Fibroblast of pulmonary artery (primary cell): ENCODE measurements at regions not wholly inside any gene's neighbourhood (a gene's known extent, or its start where the extent isn't known, plus 50 kb on each side); places are given as distances from the start of the nearest gene placed in this dataset.

Experiments used
- DNase-seq: peaks from one replicate; pipeline ENCODE4 v3.0.0-alpha.2; 2010; ENCODE audit warnings: low read depth
- H3K4me3 ChIP-seq: replicated peaks from 2 replicates; pipeline ENCODE4 v1.5.1; 2011; ENCODE audit warnings: low read depth, mild to moderate bottlenecking, control low read depth, low read length, moderate library complexity
- TF ChIP-seq, protein P1 (sequence below): IDR thresholded peaks from 2 replicates; pipeline ENCODE4 v1.5.1; 2011; ENCODE audit warnings: mild to moderate bottlenecking, control low read depth, low read length, inconsistent platforms; ENCODE audit errors: missing control alignments

- TF ChIP-seq, protein P1, sequence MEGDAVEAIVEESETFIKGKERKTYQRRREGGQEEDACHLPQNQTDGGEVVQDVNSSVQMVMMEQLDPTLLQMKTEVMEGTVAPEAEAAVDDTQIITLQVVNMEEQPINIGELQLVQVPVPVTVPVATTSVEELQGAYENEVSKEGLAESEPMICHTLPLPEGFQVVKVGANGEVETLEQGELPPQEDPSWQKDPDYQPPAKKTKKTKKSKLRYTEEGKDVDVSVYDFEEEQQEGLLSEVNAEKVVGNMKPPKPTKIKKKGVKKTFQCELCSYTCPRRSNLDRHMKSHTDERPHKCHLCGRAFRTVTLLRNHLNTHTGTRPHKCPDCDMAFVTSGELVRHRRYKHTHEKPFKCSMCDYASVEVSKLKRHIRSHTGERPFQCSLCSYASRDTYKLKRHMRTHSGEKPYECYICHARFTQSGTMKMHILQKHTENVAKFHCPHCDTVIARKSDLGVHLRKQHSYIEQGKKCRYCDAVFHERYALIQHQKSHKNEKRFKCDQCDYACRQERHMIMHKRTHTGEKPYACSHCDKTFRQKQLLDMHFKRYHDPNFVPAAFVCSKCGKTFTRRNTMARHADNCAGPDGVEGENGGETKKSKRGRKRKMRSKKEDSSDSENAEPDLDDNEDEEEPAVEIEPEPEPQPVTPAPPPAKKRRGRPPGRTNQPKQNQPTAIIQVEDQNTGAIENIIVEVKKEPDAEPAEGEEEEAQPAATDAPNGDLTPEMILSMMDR = no peak
- no peak for DNase-seq
- H3K4me3 ChIP-seq = no peak overlapping the region
Observed at GRCh38 chr19:28907534-28907933, 305.4 kb downstream of the UQCRFS1 start.

DNA sequence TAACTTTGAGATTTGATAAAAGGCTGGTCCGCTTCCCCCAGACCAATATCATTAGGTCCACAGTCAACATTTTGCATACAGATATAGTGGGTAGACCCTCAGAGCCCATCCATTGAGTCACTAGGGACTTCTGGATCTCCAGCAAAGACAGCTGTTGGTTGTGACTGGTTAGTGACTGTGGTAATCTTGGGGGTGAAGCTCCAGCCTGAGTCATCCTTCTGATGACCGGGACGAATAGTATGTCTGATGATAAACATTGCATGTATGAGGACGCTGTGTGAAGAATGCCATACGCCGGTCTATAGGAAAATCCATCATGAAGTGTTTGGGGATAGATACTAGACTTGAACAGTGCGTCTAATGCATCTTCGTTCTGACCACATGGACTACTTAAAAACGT lies 307.0 kb downstream of the UQCRFS1 start:
- H3K4me3 ChIP-seq = no peak overlapping the region
- TF ChIP-seq, protein P1 = no peak
- peak; percentile 6 for DNase-seq

DNA sequence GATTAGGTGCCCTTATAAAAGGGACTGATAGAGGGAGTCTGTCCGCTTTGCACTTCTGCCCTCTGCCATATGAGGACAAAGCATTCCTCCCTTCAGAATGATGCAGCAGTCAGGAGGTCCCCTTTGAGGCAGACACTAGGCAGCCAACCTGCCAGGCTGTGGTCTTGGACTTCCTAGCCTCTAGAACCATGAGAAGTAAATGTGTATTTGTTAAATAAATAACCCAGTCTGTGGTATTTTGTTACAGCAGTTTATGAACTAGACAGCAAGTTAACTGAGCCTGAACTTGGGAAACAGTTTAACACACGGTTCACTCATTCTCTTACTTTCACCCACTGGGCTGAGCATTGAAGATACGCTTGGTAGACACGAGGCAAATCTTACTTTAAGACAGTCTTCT lies 313.2 kb downstream of the UQCRFS1 start:
- DNase-seq = no peak
- TF ChIP-seq, protein P1 = no peak
- no peak overlapping the region for H3K4me3 ChIP-seq

DNA sequence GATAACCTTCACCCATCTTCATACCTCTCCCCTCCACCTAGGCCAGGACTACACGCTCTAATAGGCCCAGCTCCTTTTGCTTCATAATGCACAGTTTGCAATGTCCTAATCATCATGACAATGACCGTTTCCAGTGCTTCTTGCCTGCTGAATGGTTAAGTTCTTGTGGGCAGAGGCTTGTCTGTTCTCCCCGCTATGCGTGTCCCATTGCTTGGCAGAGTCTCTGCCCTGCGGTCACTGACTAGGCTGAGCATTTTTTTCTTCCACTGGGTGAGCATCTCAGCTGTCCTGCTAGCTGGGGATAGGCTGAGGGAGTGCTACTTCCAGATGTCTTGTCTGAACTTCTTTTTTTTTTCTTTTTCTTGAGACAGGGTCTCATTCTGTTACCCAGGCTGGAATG lies 314.7 kb downstream of the UQCRFS1 start:
- DNase-seq = no peak
- TF ChIP-seq, protein P1 = no peak
- H3K4me3 ChIP-seq = no peak overlapping the region

DNA sequence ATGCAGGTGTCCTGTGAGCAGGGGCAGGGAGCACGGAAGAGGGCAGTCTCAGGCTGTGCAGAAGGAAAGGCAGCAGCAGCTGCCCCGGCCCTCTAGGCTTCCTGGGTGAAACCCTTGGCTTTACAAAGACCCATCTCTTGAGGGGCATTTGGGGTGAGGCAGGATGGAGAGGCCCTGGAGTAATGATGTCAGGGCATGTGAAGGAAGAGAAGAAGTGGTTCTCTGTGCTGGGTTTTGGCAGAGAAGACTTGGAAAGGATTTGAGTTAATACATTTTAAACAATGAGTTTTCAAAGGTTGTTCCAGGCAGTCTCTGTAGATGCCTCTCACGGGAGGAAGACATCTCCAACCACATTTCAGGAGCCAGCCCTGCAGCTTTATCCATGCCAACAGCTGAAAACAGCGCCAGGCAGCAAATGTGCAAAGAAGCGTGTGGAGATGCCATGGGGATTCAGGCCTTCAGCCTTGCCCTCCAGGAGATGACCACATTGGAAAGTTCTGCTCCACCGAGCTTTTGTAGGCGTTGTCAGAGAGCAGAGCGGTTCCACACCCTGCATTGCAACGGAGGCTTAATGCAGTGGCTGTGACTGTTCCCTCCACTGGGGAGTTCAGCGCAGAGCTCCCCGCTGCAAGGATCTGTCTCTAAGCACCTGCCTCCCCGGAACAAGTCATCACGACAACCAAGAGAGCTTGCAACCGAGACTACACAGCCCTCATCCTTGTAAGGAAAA lies 322.8 kb downstream of the UQCRFS1 start:
- TF ChIP-seq, protein P1 = no peak
- H3K4me3 ChIP-seq = no peak overlapping the region
- no peak for DNase-seq

GRCh38 chr19:28887920-28888618 lies 324.9 kb downstream of the UQCRFS1 start:
- DNase-seq = no peak
- no peak overlapping the region for H3K4me3 ChIP-seq
- TF ChIP-seq, protein P1 = no peak
